ENCODE measurements at regions not wholly inside any gene's neighbourhood (a gene's known extent, or its start where the extent isn't known, plus 50 kb on each side); places are given as distances from the start of the nearest gene placed in this dataset.

DNA sequence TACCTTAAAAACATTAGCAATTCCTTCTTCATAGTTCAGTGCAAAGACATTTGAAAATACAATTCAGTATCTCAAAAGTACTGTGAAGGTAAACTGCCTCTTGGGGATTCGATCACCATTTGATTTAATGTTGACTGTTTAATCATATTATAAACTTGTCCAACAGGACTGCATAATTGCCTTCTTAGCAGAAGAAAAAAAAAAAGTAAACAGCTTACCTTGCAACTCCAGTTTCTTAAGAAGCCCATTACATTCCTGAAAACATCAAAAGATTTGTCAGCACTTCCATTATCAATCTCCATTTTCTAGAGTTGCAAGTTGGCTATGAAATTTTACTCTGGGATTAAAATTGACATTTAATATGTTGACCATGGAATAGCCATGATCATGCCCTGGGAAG is 1154.6 kb downstream of the OLFM4 start:
- 0 to 73% (median 0%) methylated on average over 1 of the region's 1 CpG for WGBS, 5 donors
- Histone ChIP-seq H3K4me3 (no peak overlapping the region), H3K27ac (no peak overlapping the region), H3K27me3 (replicated peaks in 1 of 7) (no peaks in the 10 kb centered on the region), H3K36me3 (no peaks in the 10 kb centered on the region), H3K9me3 (peaks cover 0 to 11% (median 2%) of the 10 kb centered on the region in 8 donors), H3K4me1 (no peaks in the 10 kb centered on the region)
- intact Hi-C loops (cut with DNase I; ENCODE audit: low total_unique reads) = no loop called here
- TF ChIP-seq CTCF (IDR thresholded peaks at IDR 0.05 in 8 of 11, conservative IDR thresholded peaks at IDR 0.05 in 3 of 11) = no peak
- TF ChIP-seq POLR2A (IDR thresholded peaks at IDR 0.05) = no peak
- no peak for TF ChIP-seq POLR2AphosphoS5 (IDR thresholded peaks at IDR 0.05)
- DNase-seq = no peak

GRCh38 chr13:54183728-54184127 is 1155.1 kb downstream of the OLFM4 start:
- TF ChIP-seq POLR2A (IDR thresholded peaks at IDR 0.05) (no peak), CTCF (IDR thresholded peaks at IDR 0.05 in 8 of 11, conservative IDR thresholded peaks at IDR 0.05 in 3 of 11) (no peak), POLR2AphosphoS5 (IDR thresholded peaks at IDR 0.05) (no peak)
- Histone ChIP-seq H3K4me1 (no peaks in the 10 kb centered on the region), H3K27me3 (replicated peaks in 1 of 7) (no peaks in the 10 kb centered on the region), H3K4me3 (no peak overlapping the region), H3K27ac (no peak overlapping the region), H3K36me3 (no peaks in the 10 kb centered on the region), H3K9me3 (peaks cover 0 to 11% (median 2%) of the 10 kb centered on the region in 8 donors)
- DNase-seq = no peak
- 63 to 75% (median 68%) methylated on average over 6 of the region's 6 CpGs for WGBS, 5 donors
- intact Hi-C loops (cut with DNase I; ENCODE audit: low total_unique reads) = no loop called here

DNA sequence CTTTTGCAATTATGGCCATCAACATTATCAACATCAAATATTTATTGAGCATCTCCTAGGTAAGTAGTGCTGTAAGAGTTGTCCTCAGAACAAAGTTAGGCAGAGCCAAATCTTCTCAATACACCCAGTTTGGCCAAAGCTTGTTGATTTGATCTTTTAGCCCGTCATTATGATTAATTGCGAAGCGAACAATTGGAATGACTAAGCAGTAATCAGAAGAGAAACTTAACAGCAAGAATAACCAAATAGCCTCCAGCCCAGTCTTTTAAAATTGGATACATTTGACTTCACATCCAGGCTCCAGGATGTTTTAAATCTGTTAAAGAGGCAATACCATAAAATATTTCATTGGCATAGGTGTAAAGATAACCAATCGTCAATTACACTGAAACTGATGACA is 1156.0 kb downstream of the OLFM4 start:
- TF ChIP-seq CTCF (IDR thresholded peaks at IDR 0.05 in 8 of 11, conservative IDR thresholded peaks at IDR 0.05 in 3 of 11) (no peak), POLR2AphosphoS5 (IDR thresholded peaks at IDR 0.05) (no peak), POLR2A (IDR thresholded peaks at IDR 0.05) (no peak)
- H3K27me3 ChIP-seq (replicated peaks in 1 of 7) = no peaks in the 10 kb centered on the region
- no peak overlapping the region for H3K27ac ChIP-seq
- H3K36me3 ChIP-seq = no peaks in the 10 kb centered on the region
- H3K4me3 ChIP-seq = no peak overlapping the region
- no peaks in the 10 kb centered on the region for H3K4me1 ChIP-seq
- DNase-seq = no peak
- H3K9me3 ChIP-seq = peaks cover 0 to 11% (median 2%) of the 10 kb centered on the region in 8 donors
- intact Hi-C loops (cut with DNase I; ENCODE audit: low total_unique reads) = no loop called here
- 83 to 87% (median 86%) methylated on average over 4 of the region's 4 CpGs for WGBS, 5 donors

DNA sequence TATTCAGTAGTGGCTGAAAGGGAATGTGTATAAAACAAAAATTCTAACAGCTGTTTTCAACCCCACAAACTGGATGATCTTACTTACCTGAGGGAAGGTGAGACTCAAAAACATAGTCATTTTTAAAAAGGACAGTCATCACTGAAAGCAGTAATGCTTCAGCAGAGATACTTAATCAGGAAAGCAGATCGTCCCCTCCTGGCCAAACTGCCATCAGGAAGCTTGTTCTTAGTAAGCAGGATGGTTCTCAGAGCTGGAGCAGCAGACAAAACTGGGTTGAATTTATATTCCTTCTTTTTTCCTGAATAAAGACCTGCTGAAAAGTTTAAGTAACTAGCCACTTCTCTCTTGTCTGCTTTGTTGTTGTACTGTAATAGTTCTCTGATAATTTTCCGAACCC is 1156.5 kb downstream of the OLFM4 start:
- TF ChIP-seq CTCF (IDR thresholded peaks at IDR 0.05 in 8 of 11, conservative IDR thresholded peaks at IDR 0.05 in 3 of 11) (no peak), POLR2AphosphoS5 (IDR thresholded peaks at IDR 0.05) (no peak), POLR2A (IDR thresholded peaks at IDR 0.05) (no peak)
- no peak for DNase-seq
- no peak overlapping the region for H3K4me3 ChIP-seq
- H3K9me3 ChIP-seq = peaks cover 0 to 11% (median 2%) of the 10 kb centered on the region in 8 donors
- H3K36me3 ChIP-seq = no peaks in the 10 kb centered on the region
- intact Hi-C loops (cut with DNase I; ENCODE audit: low total_unique reads) = no loop called here
- H3K4me1 ChIP-seq = no peaks in the 10 kb centered on the region
- no peak overlapping the region for H3K27ac ChIP-seq
- H3K27me3 ChIP-seq (replicated peaks in 1 of 7) = no peaks in the 10 kb centered on the region
- 46 to 69% (median 56%) methylated on average over 2 of the region's 2 CpGs for WGBS, 5 donors

All from spleen (tissue), 11 donors.